ENCODE measurements at regions not wholly inside any gene's neighbourhood (a gene's known extent, or its start where the extent isn't known, plus 50 kb on each side); places are given as distances from the start of the nearest gene placed in this dataset.

DNA sequence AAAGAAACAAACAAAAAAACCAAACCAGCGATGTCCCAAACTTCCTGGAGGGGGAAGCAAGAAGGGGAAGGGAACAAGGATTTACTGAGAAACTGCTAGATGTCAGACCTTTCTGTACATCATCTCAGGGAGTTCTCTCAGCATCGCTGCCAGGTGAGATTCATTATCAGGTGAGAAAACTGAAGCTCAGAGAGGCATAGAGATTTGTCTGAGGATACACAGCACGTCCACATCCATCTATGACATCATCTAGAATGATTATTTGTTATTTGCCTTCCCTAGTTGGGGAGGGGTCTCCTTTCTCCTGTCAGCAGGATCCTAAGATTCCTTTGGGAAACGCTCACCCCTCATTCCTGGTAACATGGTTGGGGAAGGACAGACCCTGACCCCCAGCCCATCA lies 57.1 kb upstream of the LINGO1 start:
- H3K27me3 ChIP-seq, result peaks cover 64% of the 10 kb centered on the region
- TF ChIP-seq POLR2A (IDR thresholded peaks at IDR 0.05) (no peak), EP300 (IDR thresholded peaks at IDR 0.05) (no peak)
- TF ChIP-seq, protein P1, sequence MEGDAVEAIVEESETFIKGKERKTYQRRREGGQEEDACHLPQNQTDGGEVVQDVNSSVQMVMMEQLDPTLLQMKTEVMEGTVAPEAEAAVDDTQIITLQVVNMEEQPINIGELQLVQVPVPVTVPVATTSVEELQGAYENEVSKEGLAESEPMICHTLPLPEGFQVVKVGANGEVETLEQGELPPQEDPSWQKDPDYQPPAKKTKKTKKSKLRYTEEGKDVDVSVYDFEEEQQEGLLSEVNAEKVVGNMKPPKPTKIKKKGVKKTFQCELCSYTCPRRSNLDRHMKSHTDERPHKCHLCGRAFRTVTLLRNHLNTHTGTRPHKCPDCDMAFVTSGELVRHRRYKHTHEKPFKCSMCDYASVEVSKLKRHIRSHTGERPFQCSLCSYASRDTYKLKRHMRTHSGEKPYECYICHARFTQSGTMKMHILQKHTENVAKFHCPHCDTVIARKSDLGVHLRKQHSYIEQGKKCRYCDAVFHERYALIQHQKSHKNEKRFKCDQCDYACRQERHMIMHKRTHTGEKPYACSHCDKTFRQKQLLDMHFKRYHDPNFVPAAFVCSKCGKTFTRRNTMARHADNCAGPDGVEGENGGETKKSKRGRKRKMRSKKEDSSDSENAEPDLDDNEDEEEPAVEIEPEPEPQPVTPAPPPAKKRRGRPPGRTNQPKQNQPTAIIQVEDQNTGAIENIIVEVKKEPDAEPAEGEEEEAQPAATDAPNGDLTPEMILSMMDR (IDR thresholded peaks at IDR 0.05), result no peak
- no peak for ATAC-seq
- H3K4me1 ChIP-seq, result no peaks in the 10 kb centered on the region
- H3K36me3 ChIP-seq, result no peaks in the 10 kb centered on the region
- no peak overlapping the region for H3K27ac ChIP-seq
- H3K9me3 ChIP-seq, result no peaks in the 10 kb centered on the region
- H3K4me3 ChIP-seq, result no peak overlapping the region
- 77 to 90% methylated on average over 3 to 4 of the region's 4 CpGs for WGBS, 2 donors (ENCODE audit: low coverage in 1 of 2)

DNA sequence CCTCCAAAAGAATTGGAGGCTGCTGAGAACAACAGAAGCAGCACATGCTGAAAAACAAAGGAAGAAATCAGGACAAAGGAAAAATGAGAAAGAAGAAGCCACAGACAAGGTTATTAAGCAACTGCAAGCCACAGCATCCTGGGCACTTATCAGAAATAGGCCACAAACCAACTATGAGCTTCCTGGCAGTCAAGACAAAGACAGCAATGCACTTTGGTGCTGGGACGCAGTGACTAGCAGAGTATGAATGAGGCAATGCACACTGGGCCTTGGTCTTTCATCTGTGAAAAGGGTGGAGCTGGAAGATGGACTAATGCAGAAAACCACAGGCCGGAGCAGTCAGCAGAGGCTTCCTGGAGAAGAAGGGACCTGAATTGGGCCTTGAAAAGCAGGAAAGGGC lies 56.0 kb upstream of the LINGO1 start:
- WGBS, 2 donors (ENCODE audit: low coverage in 1 of 2), result 76 to 90% methylated on average over 2 of the region's 2 CpGs
- Histone ChIP-seq H3K27ac (no peak overlapping the region), H3K27me3 (peaks cover 64% of the 10 kb centered on the region), H3K4me1 (no peaks in the 10 kb centered on the region), H3K4me3 (no peak overlapping the region), H3K9me3 (no peaks in the 10 kb centered on the region), H3K36me3 (no peaks in the 10 kb centered on the region)
- ATAC-seq, result no peak
- TF ChIP-seq EP300 (IDR thresholded peaks at IDR 0.05) (no peak), POLR2A (IDR thresholded peaks at IDR 0.05) (no peak), POLR2AphosphoS5 (IDR thresholded peaks at IDR 0.05) (no peak)
- TF ChIP-seq, protein P1 (IDR thresholded peaks at IDR 0.05), result no peak

DNA sequence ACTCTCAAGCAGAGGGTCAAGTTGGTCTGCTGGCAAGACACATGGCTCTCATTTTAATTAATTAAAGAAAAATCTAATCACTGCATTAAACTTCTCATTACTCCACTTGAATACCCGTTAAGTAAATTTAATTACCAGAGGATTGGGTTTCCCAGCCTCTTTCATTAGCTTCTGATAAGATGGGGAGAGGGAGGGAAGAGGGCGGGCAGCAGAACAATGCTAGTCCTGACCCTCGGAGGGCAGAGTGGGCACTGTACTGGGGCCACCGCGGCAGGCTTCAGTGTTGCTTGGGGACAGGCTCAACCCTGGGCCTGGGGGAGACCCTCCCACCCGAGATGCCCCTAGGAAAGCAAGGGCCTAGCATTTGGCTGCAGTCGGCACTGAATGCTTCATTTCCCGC lies 55.6 kb upstream of the LINGO1 start:
- no peak for TF ChIP-seq POLR2A (IDR thresholded peaks at IDR 0.05)
- no peak for TF ChIP-seq POLR2AphosphoS5 (IDR thresholded peaks at IDR 0.05)
- TF ChIP-seq, protein P1 (IDR thresholded peaks at IDR 0.05), result no peak
- no peak for TF ChIP-seq EP300 (IDR thresholded peaks at IDR 0.05)
- ATAC-seq, result no peak
- no peak overlapping the region for H3K27ac ChIP-seq
- H3K36me3 ChIP-seq, result no peaks in the 10 kb centered on the region
- 57 to 82% methylated on average over 1 to 7 of the region's 8 CpGs for WGBS, 2 donors (ENCODE audit: low coverage in 1 of 2)
- no peaks in the 10 kb centered on the region for H3K9me3 ChIP-seq
- no peaks in the 10 kb centered on the region for H3K4me1 ChIP-seq
- H3K27me3 ChIP-seq, result peaks cover 64% of the 10 kb centered on the region
- no peak overlapping the region for H3K4me3 ChIP-seq

DNA sequence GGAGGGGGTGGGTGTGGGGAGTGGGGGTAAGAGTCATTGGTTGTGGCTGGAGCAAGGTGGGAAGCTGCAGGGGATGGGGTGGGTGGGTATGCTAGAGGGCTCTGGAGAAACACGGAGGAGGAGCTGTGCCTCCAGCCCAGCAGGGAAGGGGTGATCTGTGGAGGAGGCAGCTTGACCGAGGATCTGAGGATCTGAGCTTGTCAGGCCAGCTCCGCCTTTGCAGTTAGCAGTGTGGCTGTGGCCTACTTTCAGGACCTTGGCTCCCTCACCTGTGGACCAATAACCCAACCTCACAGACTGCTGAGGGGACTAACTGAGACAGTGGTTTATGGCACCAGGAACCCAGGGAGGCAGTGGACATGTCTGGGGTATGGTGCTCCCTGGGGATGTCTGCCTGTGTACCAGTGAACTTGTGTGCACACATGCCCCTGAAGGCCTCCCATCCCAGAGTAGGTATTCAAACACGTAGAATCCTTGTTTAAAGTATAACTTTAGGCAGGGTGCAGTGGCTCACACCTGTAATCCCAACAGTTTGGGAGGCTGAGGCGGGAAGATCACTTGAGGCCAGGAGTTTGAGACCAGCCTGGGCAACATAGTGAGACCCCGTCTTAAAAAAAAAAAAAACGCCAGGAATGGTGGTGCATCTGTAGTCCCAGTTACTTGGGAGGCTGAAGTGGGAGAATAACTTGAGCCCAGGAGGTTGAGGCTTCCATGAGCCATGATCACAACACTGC lies 52.5 kb upstream of the LINGO1 start:
- Histone ChIP-seq H3K4me1 (no peaks in the 10 kb centered on the region), H3K27me3 (peaks cover 61% of the 10 kb centered on the region), H3K36me3 (no peaks in the 10 kb centered on the region), H3K4me3 (no peak overlapping the region), H3K9me3 (no peaks in the 10 kb centered on the region), H3K27ac (no peak overlapping the region)
- 79% methylated on average over 4 of the region's 7 CpGs; no CpG with 5 or more reads in 1 of the 2 donors for WGBS, 2 donors (ENCODE audit: low coverage in 1 of 2)
- ATAC-seq, result no peak
- no peak for TF ChIP-seq EP300 (IDR thresholded peaks at IDR 0.05)
- TF ChIP-seq POLR2AphosphoS5 (IDR thresholded peaks at IDR 0.05), result no peak
- TF ChIP-seq, protein P1 (IDR thresholded peaks at IDR 0.05), result no peak
- no peak for TF ChIP-seq POLR2A (IDR thresholded peaks at IDR 0.05)

DNA sequence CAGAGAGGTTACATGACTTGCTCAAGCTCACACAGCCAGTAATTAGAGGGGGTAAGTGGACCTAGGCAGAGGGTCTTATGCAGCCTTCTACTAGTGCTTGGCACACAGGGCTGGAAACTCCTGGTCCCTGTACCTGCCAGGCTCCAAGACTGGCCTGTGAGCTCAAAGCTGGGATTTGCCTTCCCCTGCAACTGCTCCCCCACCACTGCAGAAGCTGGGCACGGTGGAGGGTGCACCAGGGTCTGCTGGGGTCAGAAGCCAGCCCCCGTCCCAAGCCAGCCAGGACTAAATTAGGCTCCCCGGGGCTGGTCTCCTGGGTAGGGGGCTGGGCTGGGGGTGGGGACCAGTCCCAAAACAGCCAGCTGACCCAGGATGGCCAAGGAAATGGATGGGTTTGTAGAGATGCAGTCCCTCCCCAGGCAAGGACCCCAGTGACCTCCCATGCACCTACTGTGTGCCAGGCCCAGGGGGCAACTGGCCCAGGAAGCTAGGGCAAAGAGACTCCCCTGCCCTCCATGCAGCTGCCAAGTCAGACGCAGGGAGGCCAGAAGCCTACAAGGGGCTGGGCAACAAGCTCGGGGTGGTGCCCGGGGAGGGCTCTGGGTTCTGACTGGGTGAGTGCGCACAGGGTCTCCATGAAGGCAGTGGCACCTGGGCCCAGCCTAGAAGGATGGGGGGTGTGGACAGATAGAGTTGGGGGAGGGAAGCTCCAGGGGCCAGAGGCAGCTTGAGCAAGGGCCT lies 51.8 kb upstream of the LINGO1 start:
- no CpG with 5 or more reads among the region's 7 CpGs for WGBS, 2 donors (ENCODE audit: low coverage in 1 of 2)
- Histone ChIP-seq H3K9me3 (no peaks in the 10 kb centered on the region), H3K27me3 (peaks cover 61% of the 10 kb centered on the region), H3K4me1 (no peaks in the 10 kb centered on the region), H3K27ac (no peak overlapping the region), H3K36me3 (no peaks in the 10 kb centered on the region), H3K4me3 (no peak overlapping the region)
- no peak for ATAC-seq
- no peak for TF ChIP-seq POLR2A (IDR thresholded peaks at IDR 0.05)
- no peak for TF ChIP-seq POLR2AphosphoS5 (IDR thresholded peaks at IDR 0.05)
- TF ChIP-seq, protein P1 (IDR thresholded peaks at IDR 0.05), result no peak
- TF ChIP-seq EP300 (IDR thresholded peaks at IDR 0.05), result no peak
